IMR-90 (cell line): ENCODE measurements at regions not wholly inside any gene's neighbourhood (a gene's known extent, or its start where the extent isn't known, plus 50 kb on each side); places are given as distances from the start of the nearest gene placed in this dataset.
"Not testable (repeated sequence)": the region's sequence is repeated elsewhere in the genome, so short reads cannot be mapped to it uniquely, and the experiment has no call there.

Experiments used
- ATAC-seq: fragments of 200-7000 bp; cut with Tn5 transposase; 2 replicates; pipeline ENCODE4 v1.9.1; 2020; ENCODE audit warnings: low read depth, mild to moderate bottlenecking, moderate library complexity
- BruUV-seq: library from RNA; stranded (reverse); fragments of 400-500 nt; replicated peaks from 2 replicates; lab custom pipeline; 2021; lab: Mats Ljungman, UMichigan
- CTCF ChIA-PET: fragments of 300-600 bp; formaldehyde crosslinking; extraction: SDS; loops from one replicate; lab custom pipeline; 2021; ENCODE audit warnings: antibody characterized with exemption; lab: Yijun Ruan, JAX
- POLR2A ChIA-PET: fragments of 300-600 bp; sonication (Branson Sonifier 250); formaldehyde crosslinking; loops from one replicate; lab custom pipeline; 2022; ENCODE audit warnings: antibody characterized with exemption; ENCODE audit not compliant: unreplicated experiment; lab: Charles Lee
- DNase-seq: peaks from one replicate; pipeline ENCODE4 v3.0.0; 2013
- H2AFZ ChIP-seq: replicated peaks from 2 replicates; pipeline ENCODE3; 2013; ENCODE audit warnings: low read length, mild to moderate bottlenecking; ENCODE audit not compliant: poor library complexity
- H2AK5ac ChIP-seq: 2 replicates; pipeline ENCODE4 v1.6.1; 2013; ENCODE audit warnings: low read depth, low read length, inconsistent platforms
- H2AK9ac ChIP-seq: replicated peaks from 2 replicates; pipeline ENCODE3; 2013; ENCODE audit warnings: mild to moderate bottlenecking, low read depth, low read length, moderate library complexity; ENCODE audit not compliant: poor library complexity
- H2BK120ac ChIP-seq: 2 replicates; pipeline ENCODE4 v1.6.1; 2013; ENCODE audit warnings: low read depth, low read length, inconsistent platforms
- H2BK15ac ChIP-seq: 3 replicates; pipeline ENCODE4 v1.6.1; 2013; ENCODE audit warnings: low read depth, low read length, inconsistent platforms
- H2BK20ac ChIP-seq: 2 replicates; pipeline ENCODE4 v1.6.1; 2013; ENCODE audit warnings: low read depth, mild to moderate bottlenecking, inconsistent platforms, low read length, moderate library complexity
- H2BK5ac ChIP-seq: 2 replicates; pipeline ENCODE4 v1.6.1; 2013; ENCODE audit warnings: mild to moderate bottlenecking, low read depth, low read length, inconsistent platforms; ENCODE audit not compliant: poor library complexity, severe bottlenecking
- H3K14ac ChIP-seq: replicated peaks from 2 replicates; pipeline ENCODE4 v1.6.1; 2013; ENCODE audit warnings: low read depth, low read length, inconsistent platforms
- H3K18ac ChIP-seq: 2 replicates; pipeline ENCODE4 v1.6.1; 2013; ENCODE audit warnings: low read depth, low read length, control low read depth
- H3K23ac ChIP-seq: 2 replicates; pipeline ENCODE4 v1.6.1; 2013; ENCODE audit warnings: low read depth, low read length, inconsistent platforms
- H3K27ac ChIP-seq: 2 replicates; pipeline ENCODE4 v1.5.1; 2013; ENCODE audit warnings: mild to moderate bottlenecking, control low read depth, low read length; ENCODE audit not compliant: insufficient read depth
- H3K27me3 ChIP-seq: 2 replicates; pipeline ENCODE4 v1.6.1; 2013; ENCODE audit warnings: low read length; ENCODE audit not compliant: control insufficient read depth, insufficient read depth
- H3K36me3 ChIP-seq: 2 replicates; pipeline ENCODE4 v1.6.1; 2013; ENCODE audit warnings: low read length, mixed read lengths; ENCODE audit not compliant: control insufficient read depth, insufficient read depth
- H3K4ac ChIP-seq: 2 replicates; pipeline ENCODE4 v1.6.1; 2013; ENCODE audit warnings: low read depth, low read length, inconsistent platforms
- H3K4me1 ChIP-seq: 2 replicates; pipeline ENCODE4 v1.6.1; 2013; ENCODE audit warnings: low read length, mixed read lengths; ENCODE audit not compliant: control insufficient read depth, insufficient read depth
- H3K4me2 ChIP-seq: 2 replicates; pipeline ENCODE4 v1.6.1; 2013; ENCODE audit warnings: low read depth, mild to moderate bottlenecking, control low read depth, low read length, moderate library complexity
- H3K4me3 ChIP-seq: 2 replicates; pipeline ENCODE4 v1.5.1; 2013; ENCODE audit warnings: low read depth, mild to moderate bottlenecking, control low read depth, low read length, moderate library complexity; ENCODE audit not compliant: insufficient read depth
- H3K56ac ChIP-seq: 2 replicates; pipeline ENCODE4 v1.6.1; 2013; ENCODE audit warnings: low read length, inconsistent platforms; ENCODE audit not compliant: insufficient read depth; ENCODE audit errors: extremely low read depth
- H3K79me1 ChIP-seq, 2 experiments: 2 replicates each; pipeline ENCODE4 v1.6.1; 2013; ENCODE audit warnings: low read length in 2 of 2, inconsistent platforms in 1 of 2, low read depth in 1 of 2
- H3K9ac ChIP-seq: 2 replicates; pipeline ENCODE4 v1.6.1; 2013; ENCODE audit warnings: low read depth, low read length, control low read depth
- H3K9me1 ChIP-seq: 2 replicates; pipeline ENCODE4 v1.6.1; 2013; ENCODE audit warnings: low read length, inconsistent platforms; ENCODE audit not compliant: insufficient read depth
- H3K9me3 ChIP-seq: 2 replicates; pipeline ENCODE4 v1.6.1; 2013; ENCODE audit warnings: low read length; ENCODE audit not compliant: control insufficient read depth, insufficient read depth
- H4K20me1 ChIP-seq: 2 replicates; pipeline ENCODE4 v1.6.1; 2013; ENCODE audit warnings: low read length, inconsistent platforms; ENCODE audit not compliant: insufficient read depth
- H4K5ac ChIP-seq: 2 replicates; pipeline ENCODE4 v1.6.1; 2013; ENCODE audit warnings: mild to moderate bottlenecking, low read depth, low read length, control low read depth
- H4K8ac ChIP-seq, 2 experiments: 2 replicates each; pipeline ENCODE4 v1.6.1; 2013; ENCODE audit warnings: low read depth in 2 of 2, low read length in 2 of 2, control low read depth in 1 of 2, inconsistent platforms in 1 of 2
- H4K91ac ChIP-seq: 2 replicates; pipeline ENCODE4 v1.6.1; 2013; ENCODE audit warnings: low read depth, low read length, inconsistent platforms; ENCODE audit not compliant: insufficient read depth
- CEBPB ChIP-seq: IDR thresholded peaks from 2 replicates; pipeline ENCODE4 v1.6.1; 2012; ENCODE audit warnings: low read depth, low read length, improper control_type of control experiment
- CHD1 ChIP-seq: IDR thresholded peaks from 2 replicates; pipeline ENCODE4 v1.6.1; 2012; ENCODE audit warnings: low read depth, low read length, improper control_type of control experiment
- NFE2L2 ChIP-seq: fragments of 150-350 bp; IDR thresholded peaks from 2 replicates; pipeline ENCODE4 v1.6.1; 2016; ENCODE audit warnings: low read depth, mild to moderate bottlenecking, low read length
- RAD21 ChIP-seq: IDR thresholded peaks from 2 replicates; pipeline ENCODE4 v1.6.1; 2012; ENCODE audit warnings: low read length, improper control_type of control experiment
- RFX5 ChIP-seq: IDR thresholded peaks from 2 replicates; pipeline ENCODE4 v1.8.0; 2012; ENCODE audit warnings: low read depth, mild to moderate bottlenecking, low read length, moderate library complexity
- WGBS, 2 experiments: methylation state at CpG; one replicate each; pipeline versions ENCODE4 v1.1.5 to v1.1.7; 2013; ENCODE audit warnings: missing lambda C conversion rate in 2 of 2; ENCODE audit not compliant: insufficient read length in 1 of 2; ENCODE audit errors: extremely low coverage in 2 of 2; 5-methylcytosine and 5-hydroxymethylcytosine counted together
- dilution Hi-C: fragments of 300-500 bp; cut with HindIII; formaldehyde crosslinking; loops from one replicate; pipeline ENCODE4 v1.14.3; 2018; ENCODE audit warnings: low sequenced_read_pairs; ENCODE audit not compliant: unreplicated experiment
- in situ Hi-C: fragments of 300-500 bp; cut with MboI; formaldehyde crosslinking; loops from 3 replicates; pipeline ENCODE4 v1.14.3; 2019; ENCODE audit warnings: low sequenced_read_pairs, inconsistent platforms, mixed read lengths
- intact Hi-C: fragments of 100-400 bp; cut with micrococcal nuclease; formaldehyde crosslinking; loops from 2 replicates; pipeline ENCODE4 v1.10.0; 2022

- TF ChIP-seq CHD1: no peak
- TF ChIP-seq NFE2L2: no peak
- TF ChIP-seq RFX5: no peak
- no peak for TF ChIP-seq RAD21
- no peak for TF ChIP-seq CEBPB
These were observed 259.2 kb downstream of the IRS1 start (continued) for GRCh38 chr2:226540204-226540994.

GRCh38 chr2:226536410-226536809 lies 263.2 kb downstream of the IRS1 start:
- Histone ChIP-seq H2AFZ (no peak overlapping the region), H2AK9ac (no peak overlapping the region), H3K4ac (no peak overlapping the region; the same call in 1 of the 2 replicates), H4K20me1 (no peaks in the 10 kb centered on the region), H2BK5ac (no peak overlapping the region), H3K9me3 (no peaks in the 10 kb centered on the region; the same call in 1 of the 2 replicates), H2AK5ac (peak overlapping the region; percentile 17; the same call in 1 of the 2 replicates), H3K56ac (no peak overlapping the region), H2BK20ac (peak overlapping the region; percentile 40; the same call in 1 of the 2 replicates), H4K91ac (0 out of 2 replicates have a peak overlapping the region, but pooled peaks have one; percentile 0), H3K4me3 (no peak overlapping the region), H3K14ac (no peak overlapping the region; the same call in 1 of the 2 replicates), H2BK120ac (peak overlapping the region; percentile 68; the same call in 1 of the 2 replicates), H3K79me1 (no peaks in the 10 kb centered on the region), H4K5ac (no peak overlapping the region), H4K8ac (no peak overlapping the region), H3K23ac (no peak overlapping the region), H3K9ac (no peak overlapping the region), H3K36me3 (no peaks in the 10 kb centered on the region), H3K27me3 (no peaks in the 10 kb centered on the region), H2BK15ac (no peak overlapping the region; the same call in 1 of the 3 replicates), H3K27ac (no peak overlapping the region), H3K4me2 (no peak overlapping the region), H3K18ac (no peak overlapping the region; the same call in 1 of the 2 replicates), H3K9me1 (no peaks in the 10 kb centered on the region), H3K4me1 (peaks cover 1% of the 10 kb centered on the region; the same call in 1 of the 2 replicates)
- intact Hi-C loops: no loop called here
- WGBS, 2 experiments: no CpG with 5 or more reads among the region's 7 CpGs
- TF ChIP-seq RFX5: no peak
- dilution Hi-C loops: no loop called here
- ATAC-seq (no peak), DNase-seq (no peak)
- CTCF ChIA-PET: interaction anchor here (1.2 kb wide), 1 partner anchor 8 kb away, joined by 3 read pairs; no protein-coding TSS in a partner anchor
- in situ Hi-C loops: no loop called here
- POLR2A ChIA-PET: no interaction called here
- BruUV-seq: no TSS peak

GRCh38 chr2:226532976-226533375 lies 266.6 kb downstream of the IRS1 start:
- H3K27me3 ChIP-seq, CTCF ChIA-PET, H3K14ac ChIP-seq, H2BK20ac ChIP-seq, intact Hi-C loops, H3K4me3 ChIP-seq, ATAC-seq, DNase-seq, H3K4me2 ChIP-seq, H4K91ac ChIP-seq, POLR2A ChIA-PET, H3K9ac ChIP-seq, H3K79me1 ChIP-seq, H3K23ac ChIP-seq, H2AK9ac ChIP-seq, H4K5ac ChIP-seq, H3K4me1 ChIP-seq, H3K4ac ChIP-seq, in situ Hi-C loops, H3K36me3 ChIP-seq, H4K8ac ChIP-seq, H4K20me1 ChIP-seq, H3K9me3 ChIP-seq, BruUV-seq, H3K9me1 ChIP-seq, H2BK15ac ChIP-seq, H2BK5ac ChIP-seq, H2BK120ac ChIP-seq, H2AK5ac ChIP-seq, H2AFZ ChIP-seq, H3K27ac ChIP-seq, H3K56ac ChIP-seq, H3K18ac ChIP-seq, dilution Hi-C loops: not testable (repeated sequence)
- WGBS, 2 experiments: no CpG with 5 or more reads among the region's 4 CpGs
